Lower leg skin (tissue), 4 donors: ENCODE measurements at regions not wholly inside any gene's neighbourhood (a gene's known extent, or its start where the extent isn't known, plus 50 kb on each side); places are given as distances from the start of the nearest gene placed in this dataset.

Source experiments
- DNase-seq, 2 donors: peaks; one replicate each; pipeline ENCODE4 v3.0.0-alpha.2; 2019; ENCODE audit warnings: low spot score in 2 of 2
- H3K4me3 ChIP-seq: fragments of 200-600 bp; sonication (generic); 2 replicates; pipeline ENCODE4 v1.5.1; 2017; ENCODE audit warnings: mild to moderate bottlenecking, low read depth; ENCODE audit not compliant: poor library complexity, severe bottlenecking
- POLR2A ChIP-seq, 2 donors: fragments of 450-650 bp; IDR thresholded peaks; one replicate each; pipeline ENCODE4 v1.6.1; 2016 to 2017; ENCODE audit warnings: antibody characterized with exemption in 2 of 2, mild to moderate bottlenecking in 1 of 2, moderate library complexity in 1 of 2
- WGBS, 2 donors: methylation state at CpG; one replicate each; pipeline ENCODE4 v1.1.5; 2018; 5-methylcytosine and 5-hydroxymethylcytosine counted together
- intact Hi-C: fragments of 100-400 bp; cut with DNase I; formaldehyde crosslinking; loops from one replicate; pipeline ENCODE4 v1.15.0; 2023; ENCODE audit warnings: low total_unique reads
- TF ChIP-seq, protein P1 (sequence below), 3 donors: fragments of 450-650 bp; IDR thresholded peaks; one replicate each; pipeline ENCODE4 v1.5.1; 2016; ENCODE audit warnings: antibody characterized with exemption in 3 of 3, mild to moderate bottlenecking in 3 of 3, moderate library complexity in 2 of 3

- DNase-seq: no peak
- WGBS, 2 donors: 82 to 89% methylated on average over 4 of the region's 4 CpGs
- H3K4me3 ChIP-seq: no peak overlapping the region
- TF ChIP-seq, protein P1, sequence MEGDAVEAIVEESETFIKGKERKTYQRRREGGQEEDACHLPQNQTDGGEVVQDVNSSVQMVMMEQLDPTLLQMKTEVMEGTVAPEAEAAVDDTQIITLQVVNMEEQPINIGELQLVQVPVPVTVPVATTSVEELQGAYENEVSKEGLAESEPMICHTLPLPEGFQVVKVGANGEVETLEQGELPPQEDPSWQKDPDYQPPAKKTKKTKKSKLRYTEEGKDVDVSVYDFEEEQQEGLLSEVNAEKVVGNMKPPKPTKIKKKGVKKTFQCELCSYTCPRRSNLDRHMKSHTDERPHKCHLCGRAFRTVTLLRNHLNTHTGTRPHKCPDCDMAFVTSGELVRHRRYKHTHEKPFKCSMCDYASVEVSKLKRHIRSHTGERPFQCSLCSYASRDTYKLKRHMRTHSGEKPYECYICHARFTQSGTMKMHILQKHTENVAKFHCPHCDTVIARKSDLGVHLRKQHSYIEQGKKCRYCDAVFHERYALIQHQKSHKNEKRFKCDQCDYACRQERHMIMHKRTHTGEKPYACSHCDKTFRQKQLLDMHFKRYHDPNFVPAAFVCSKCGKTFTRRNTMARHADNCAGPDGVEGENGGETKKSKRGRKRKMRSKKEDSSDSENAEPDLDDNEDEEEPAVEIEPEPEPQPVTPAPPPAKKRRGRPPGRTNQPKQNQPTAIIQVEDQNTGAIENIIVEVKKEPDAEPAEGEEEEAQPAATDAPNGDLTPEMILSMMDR (IDR thresholded peaks at IDR 0.05): no peak
- no peak for TF ChIP-seq POLR2A (IDR thresholded peaks at IDR 0.05)
- intact Hi-C loops: no loop called here
Observed at GRCh38 chr4:25474690-25475089, 97.6 kb downstream of the ANAPC4 start.

- intact Hi-C loops: no loop called here
- WGBS, 2 donors: 32 to 42% methylated on average over 1 of the region's 1 CpG
- no peak overlapping the region for H3K4me3 ChIP-seq
- DNase-seq: no peak
- TF ChIP-seq POLR2A (IDR thresholded peaks at IDR 0.05): no peak
- TF ChIP-seq, protein P1 (IDR thresholded peaks at IDR 0.05): no peak
Observed at GRCh38 chr4:25477221-25477620, 100.2 kb downstream of the ANAPC4 start.

- WGBS, 2 donors: 71 to 76% methylated on average over 2 of the region's 2 CpGs
- intact Hi-C loops: no loop called here
- no peak for TF ChIP-seq POLR2A (IDR thresholded peaks at IDR 0.05)
- TF ChIP-seq, protein P1 (IDR thresholded peaks at IDR 0.05): no peak
- no peak overlapping the region for H3K4me3 ChIP-seq
- DNase-seq: no peak
Observed at GRCh38 chr4:25481648-25482047, 104.6 kb downstream of the ANAPC4 start.

DNA sequence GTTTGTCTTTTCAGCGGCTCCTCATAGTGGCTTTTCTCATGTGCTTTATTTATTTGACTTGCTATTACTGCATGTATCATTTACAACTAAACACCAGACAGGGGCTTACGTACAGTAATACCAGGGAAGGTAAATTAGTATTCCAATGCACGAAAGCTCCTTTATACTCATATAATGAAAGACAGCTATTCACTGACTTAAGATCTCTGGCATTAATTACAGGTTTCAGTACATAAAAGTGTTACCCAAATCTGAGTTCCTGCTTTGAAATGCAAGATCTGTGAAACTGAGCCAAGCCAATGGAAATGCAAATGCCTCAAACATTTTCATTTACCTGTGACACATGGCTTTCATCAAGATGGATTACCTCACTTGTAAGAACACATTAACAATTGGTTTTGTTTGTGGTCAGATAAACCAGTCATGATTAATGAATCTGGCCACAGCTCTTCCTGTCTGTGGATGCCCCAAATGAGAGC is 107.2 kb downstream of the ANAPC4 start:
- 20 to 24% methylated on average over 3 of the region's 3 CpGs for WGBS, 2 donors
- intact Hi-C loops: no loop called here
- no peak for DNase-seq
- TF ChIP-seq, protein P1 (IDR thresholded peaks at IDR 0.05): no peak
- no peak for TF ChIP-seq POLR2A (IDR thresholded peaks at IDR 0.05)
- no peak overlapping the region for H3K4me3 ChIP-seq

GRCh38 chr4:25485104-25485503 is 108.0 kb downstream of the ANAPC4 start:
- TF ChIP-seq, protein P1 (IDR thresholded peaks at IDR 0.05): no peak
- TF ChIP-seq POLR2A (IDR thresholded peaks at IDR 0.05): no peak
- intact Hi-C loops: no loop called here
- DNase-seq: no peak
- H3K4me3 ChIP-seq: no peak overlapping the region
- WGBS, 2 donors: 44 to 56% methylated on average over 6 of the region's 6 CpGs

GRCh38 chr4:25486171-25486570 is 109.1 kb downstream of the ANAPC4 start:
- DNase-seq: no peak
- no peak overlapping the region for H3K4me3 ChIP-seq
- intact Hi-C loops: no loop called here
- 79 to 82% methylated on average over 3 of the region's 3 CpGs for WGBS, 2 donors
- no peak for TF ChIP-seq POLR2A (IDR thresholded peaks at IDR 0.05)
- TF ChIP-seq, protein P1 (IDR thresholded peaks at IDR 0.05): no peak
